ENCODE measurements at regions not wholly inside any gene's neighbourhood (a gene's known extent, or its start where the extent isn't known, plus 50 kb on each side); places are given as distances from the start of the nearest gene placed in this dataset.

- no peak for DNase-seq (ENCODE audit: low read depth)
Measured at GRCh38 chr17:55829995-55830612, 79.3 kb downstream of the PCTP start.

- no peak for DNase-seq (ENCODE audit: low read depth)
Measured at GRCh38 chr17:55830699-55831471, 80.0 kb downstream of the PCTP start.

GRCh38 chr17:55833306-55833705 is 82.5 kb downstream of the PCTP start:
- DNase-seq (ENCODE audit: low read depth): no peak

- DNase-seq (ENCODE audit: low read depth): no peak
Measured at GRCh38 chr17:55842405-55843158, 91.7 kb downstream of the PCTP start.

GRCh38 chr17:55843785-55844184 is 92.9 kb downstream of the PCTP start:
- no peak for DNase-seq (ENCODE audit: low read depth)

- DNase-seq (ENCODE audit: low read depth): no peak
Measured at GRCh38 chr17:55845385-55845784, 94.5 kb downstream of the PCTP start.

- no peak for DNase-seq (ENCODE audit: low read depth)
Measured at GRCh38 chr17:55846745-55847144, 95.9 kb downstream of the PCTP start.

GRCh38 chr17:55852734-55853133 is 101.9 kb downstream of the PCTP start:
- DNase-seq (ENCODE audit: low read depth): no peak

GRCh38 chr17:55859301-55859795 is 108.5 kb downstream of the PCTP start:
- no peak for DNase-seq (ENCODE audit: low read depth)

GRCh38 chr17:55865072-55865762 is 114.4 kb downstream of the PCTP start:
- DNase-seq (ENCODE audit: low read depth): no peak

GRCh38 chr17:55870044-55870443 is 119.2 kb downstream of the PCTP start:
- DNase-seq (ENCODE audit: low read depth): no peak

- no peak for DNase-seq (ENCODE audit: low read depth)
Measured at GRCh38 chr17:55872374-55872773, 121.5 kb downstream of the PCTP start.

GRCh38 chr17:55873017-55873758 is 122.3 kb downstream of the PCTP start:
- no peak for DNase-seq (ENCODE audit: low read depth)

GRCh38 chr17:55883149-55883548 is 132.3 kb downstream of the PCTP start:
- DNase-seq (ENCODE audit: low read depth): no peak

- no peak for DNase-seq (ENCODE audit: low read depth)
Measured at GRCh38 chr17:55887531-55887930, 136.7 kb downstream of the PCTP start.

- no peak for DNase-seq (ENCODE audit: low read depth)
Measured at GRCh38 chr17:55889271-55889670, 138.4 kb downstream of the PCTP start.

- no peak for DNase-seq (ENCODE audit: low read depth)
Measured at GRCh38 chr17:55895112-55895759, 144.4 kb downstream of the PCTP start.

- DNase-seq (ENCODE audit: low read depth): no peak
Measured at GRCh38 chr17:55897301-55897700, 146.4 kb downstream of the PCTP start.

GRCh38 chr17:55898195-55898594 is 147.3 kb downstream of the PCTP start:
- DNase-seq (ENCODE audit: low read depth): no peak

- DNase-seq (ENCODE audit: low read depth): no peak
Measured at GRCh38 chr17:55900188-55900587, 149.3 kb downstream of the PCTP start.

All from forelimb muscle (tissue), 1 donor.